Left kidney (tissue), 1 donor: ENCODE measurements at regions not wholly inside any gene's neighbourhood (a gene's known extent, or its start where the extent isn't known, plus 50 kb on each side); places are given as distances from the start of the nearest gene placed in this dataset.
"Not testable (repeated sequence)": the region's sequence is repeated elsewhere in the genome, so short reads cannot be mapped to it uniquely, and the experiment has no call there.

Experiments
- DNase-seq: peaks from one replicate; pipeline ENCODE4 v3.0.0-alpha.2; 2013

DNA sequence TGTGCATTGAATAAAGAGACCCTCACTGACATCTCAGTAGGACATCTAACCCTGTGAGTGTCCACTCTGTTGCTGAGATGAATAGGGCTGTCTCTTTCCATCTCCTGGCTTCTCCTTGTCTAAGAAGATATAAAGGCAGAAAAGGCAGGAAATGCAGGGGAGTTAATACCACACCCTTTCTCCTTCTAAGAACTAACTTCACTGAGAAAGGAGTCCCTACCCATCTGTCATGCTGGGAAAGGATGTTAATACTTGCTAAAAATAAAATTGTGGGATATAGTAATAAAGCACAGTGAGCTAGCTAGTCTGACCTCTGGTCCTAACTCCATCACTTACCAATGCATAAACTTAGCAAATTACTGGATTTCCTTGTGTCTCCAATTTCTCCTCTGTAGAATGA is 213.9 kb upstream of the FIGN start:
- no peak for DNase-seq

DNA sequence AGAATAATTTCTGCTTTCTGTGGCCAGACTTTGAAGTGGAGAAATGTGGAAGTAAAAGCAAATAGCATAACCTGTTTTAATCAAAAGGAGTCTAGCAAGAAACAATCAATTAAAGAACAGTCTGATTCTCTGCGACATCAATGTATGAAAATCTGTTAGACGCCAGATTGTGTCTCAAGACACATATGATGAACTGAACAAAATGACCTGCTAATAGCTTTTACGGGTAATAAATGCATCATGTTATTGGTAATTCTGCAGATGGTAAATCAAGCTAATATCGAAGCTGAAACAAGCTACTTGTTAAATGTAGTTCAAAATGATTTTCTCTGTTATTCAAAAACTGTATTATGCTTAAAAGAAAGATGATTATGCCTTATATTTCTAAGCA is 208.5 kb upstream of the FIGN start:
- DNase-seq: no peak

GRCh38 chr2:163943403-163944346 is 207.9 kb upstream of the FIGN start:
- DNase-seq: no peak

DNA sequence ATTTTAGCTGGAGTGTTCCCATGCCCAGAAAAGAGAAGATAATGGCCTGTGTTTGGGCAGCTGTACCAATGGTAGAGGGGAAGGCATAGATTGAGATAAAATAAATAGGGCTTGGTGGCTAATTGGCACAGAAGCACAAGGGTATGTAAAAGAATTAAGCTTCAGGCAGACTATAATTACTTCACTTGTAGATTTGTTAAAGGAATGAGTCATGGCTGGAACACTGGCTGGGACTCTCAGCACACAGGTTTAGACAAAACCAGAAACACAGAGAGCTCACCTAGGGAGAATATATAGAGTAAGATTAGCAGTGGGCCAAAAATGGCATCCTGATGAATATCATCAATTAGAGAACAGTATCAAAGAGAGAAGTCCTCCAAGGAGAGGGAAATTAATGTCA is 198.3 kb upstream of the FIGN start:
- no peak for DNase-seq

GRCh38 chr2:163919717-163920116 is 183.9 kb upstream of the FIGN start:
- DNase-seq: no peak

DNA sequence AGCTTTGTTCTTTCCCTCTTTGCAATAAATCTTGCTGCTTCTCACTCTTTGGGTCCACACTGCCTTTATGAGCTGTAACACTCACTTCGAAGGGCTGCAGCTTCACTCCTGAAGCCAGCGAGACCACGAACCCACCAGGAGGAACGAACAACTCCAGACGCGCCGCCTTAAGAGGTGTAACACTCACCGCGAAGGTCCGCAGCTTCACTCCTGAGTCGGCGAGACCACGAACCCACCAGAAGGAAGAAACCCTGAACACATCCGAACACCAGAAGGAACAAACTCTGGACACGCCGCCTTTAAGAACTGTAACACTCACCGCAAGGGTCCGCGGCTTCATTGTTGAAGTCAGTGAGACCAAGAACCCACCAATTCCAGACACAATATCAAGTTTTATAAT is 178.7 kb upstream of the FIGN start:
- DNase-seq: not testable (repeated sequence)

GRCh38 chr2:163913532-163913944 is 177.7 kb upstream of the FIGN start:
- not testable (repeated sequence) for DNase-seq

DNA sequence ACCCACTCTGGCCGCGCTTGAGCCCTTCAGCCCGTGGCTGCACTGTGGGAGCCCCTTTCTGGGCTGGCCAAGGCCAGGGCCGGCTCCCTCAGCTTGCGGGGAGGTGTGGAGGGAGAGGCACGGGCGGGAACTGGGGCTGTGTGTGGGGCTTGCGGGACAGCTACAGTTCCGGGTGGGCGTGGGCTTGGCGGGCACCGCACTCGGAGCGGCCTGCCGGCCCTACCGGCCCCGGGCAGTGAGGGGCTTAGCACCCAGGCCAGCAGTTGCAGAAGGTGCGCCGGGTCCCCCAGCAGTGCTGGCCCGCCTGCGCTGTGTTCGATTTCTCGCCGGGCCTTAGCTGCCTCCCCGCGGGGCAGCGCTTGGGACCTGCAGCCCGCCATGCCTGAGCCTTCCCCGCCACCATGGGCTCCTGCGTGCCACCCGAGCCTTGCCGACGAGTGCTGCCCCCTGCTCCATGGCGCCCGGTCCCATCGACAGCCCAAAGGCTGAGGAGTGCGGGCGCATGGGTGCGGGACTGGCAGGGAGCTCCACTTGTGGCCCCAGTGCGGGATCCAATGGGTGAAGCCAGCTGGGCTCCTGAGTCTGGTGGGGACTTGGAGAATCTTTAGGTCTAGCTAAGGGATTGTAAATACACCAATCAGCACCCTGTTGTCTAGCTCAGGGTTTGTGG is 173.7 kb upstream of the FIGN start:
- DNase-seq: no peak

GRCh38 chr2:163906410-163906809 is 170.6 kb upstream of the FIGN start:
- no peak for DNase-seq

GRCh38 chr2:163897799-163898198 is 162.0 kb upstream of the FIGN start:
- DNase-seq: no peak

- DNase-seq: not testable (repeated sequence)
Observed at GRCh38 chr2:163893444-163893843, 157.6 kb upstream of the FIGN start.

DNA sequence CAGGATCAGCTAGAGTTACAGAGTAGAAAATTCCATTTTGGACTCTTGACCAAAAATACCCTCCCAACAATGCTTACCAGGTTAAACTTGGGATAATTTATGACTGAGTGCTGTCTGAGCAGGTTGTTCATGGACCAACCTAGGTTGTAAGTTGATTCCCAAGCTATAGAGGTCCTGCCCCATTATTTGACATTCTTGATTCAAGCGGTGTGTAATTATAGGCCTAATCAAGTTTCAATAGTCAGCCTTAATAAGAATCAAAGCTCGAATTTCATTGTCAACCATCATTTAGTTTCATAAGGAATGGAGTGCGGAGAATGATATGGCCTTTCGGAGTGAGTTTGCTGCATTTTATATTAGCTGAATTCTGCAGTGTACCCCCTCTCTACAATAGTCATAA is 152.8 kb upstream of the FIGN start:
- no peak for DNase-seq

GRCh38 chr2:163887182-163887581 is 151.4 kb upstream of the FIGN start:
- no peak for DNase-seq

- DNase-seq: no peak
Observed at GRCh38 chr2:163884416-163884815, 148.6 kb upstream of the FIGN start.

DNA sequence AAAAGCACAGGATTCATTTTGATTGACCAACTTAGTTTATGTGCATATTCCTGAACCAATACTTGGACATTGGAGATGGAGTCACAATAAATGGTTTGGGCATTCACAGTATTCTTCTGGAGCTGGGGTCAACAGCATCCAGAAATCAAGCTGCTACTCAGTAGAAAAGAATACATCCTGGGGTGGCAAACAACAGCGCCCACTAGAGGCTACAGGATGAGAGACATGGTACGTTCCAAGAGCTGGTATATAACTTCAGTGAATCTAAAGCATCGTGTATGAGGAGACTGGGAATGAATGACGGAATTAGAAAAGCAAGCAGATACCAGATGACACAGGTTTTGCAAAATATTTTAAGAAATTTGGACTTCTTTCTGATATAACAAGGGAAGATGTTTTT is 142.9 kb upstream of the FIGN start:
- no peak for DNase-seq

DNA sequence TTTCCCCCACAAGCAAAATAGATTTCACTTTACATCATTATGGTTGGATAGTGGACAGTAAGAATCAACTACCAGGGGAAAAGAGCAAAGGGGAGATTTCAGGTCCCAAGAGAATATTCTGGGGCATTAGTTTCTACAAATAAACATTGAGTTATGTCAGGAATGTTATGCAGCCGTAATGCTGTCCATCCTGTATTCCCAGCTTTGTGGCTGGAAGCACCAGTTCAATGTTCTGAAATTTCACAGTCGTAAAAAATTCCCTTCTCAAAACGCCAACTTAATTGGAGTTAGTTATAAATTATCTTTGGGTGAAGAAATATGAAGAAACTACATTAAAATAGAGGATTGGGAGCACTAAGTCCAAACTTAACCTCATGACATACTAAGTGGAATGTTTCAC is 141.5 kb upstream of the FIGN start:
- DNase-seq: peak; percentile 46

- no peak for DNase-seq
Observed at GRCh38 chr2:163863073-163863472, 127.3 kb upstream of the FIGN start.

DNA sequence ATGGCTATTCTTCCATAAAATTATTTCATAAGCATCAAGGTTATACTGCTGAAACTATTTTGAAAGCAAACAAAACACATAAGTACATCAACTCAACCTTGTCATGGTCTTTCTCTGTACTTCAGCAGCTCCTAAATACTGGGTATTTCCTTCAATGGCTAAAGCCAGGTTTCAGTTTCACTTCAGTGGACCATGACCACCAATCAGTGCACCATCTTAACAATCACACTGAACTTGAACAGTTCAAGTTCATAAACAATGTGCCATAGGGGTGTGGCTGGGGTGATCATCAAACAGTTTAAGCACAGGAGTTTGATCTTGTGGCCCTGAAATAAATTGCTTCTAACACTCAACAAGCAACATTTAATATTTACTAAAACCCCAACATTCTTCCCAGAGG is 124.1 kb upstream of the FIGN start:
- no peak for DNase-seq

DNA sequence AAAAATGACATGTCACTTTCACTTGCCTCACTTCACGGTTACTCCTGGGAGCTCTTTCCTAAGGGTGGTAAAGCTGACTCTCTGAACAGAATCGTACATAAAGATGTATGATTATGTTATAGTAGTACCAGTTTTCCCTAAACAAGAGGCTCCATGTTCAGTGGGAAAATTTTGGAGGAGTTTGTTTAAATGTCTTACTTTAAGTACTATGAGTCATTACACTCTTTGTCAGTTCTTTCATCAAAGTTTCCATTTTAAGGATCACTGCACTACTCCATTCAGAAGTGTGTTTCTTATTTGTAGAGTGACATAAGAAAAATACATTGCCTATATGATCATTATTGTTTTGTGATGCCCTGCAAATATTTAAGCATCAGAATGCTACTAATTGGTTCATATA is 121.1 kb upstream of the FIGN start:
- DNase-seq: no peak

DNA sequence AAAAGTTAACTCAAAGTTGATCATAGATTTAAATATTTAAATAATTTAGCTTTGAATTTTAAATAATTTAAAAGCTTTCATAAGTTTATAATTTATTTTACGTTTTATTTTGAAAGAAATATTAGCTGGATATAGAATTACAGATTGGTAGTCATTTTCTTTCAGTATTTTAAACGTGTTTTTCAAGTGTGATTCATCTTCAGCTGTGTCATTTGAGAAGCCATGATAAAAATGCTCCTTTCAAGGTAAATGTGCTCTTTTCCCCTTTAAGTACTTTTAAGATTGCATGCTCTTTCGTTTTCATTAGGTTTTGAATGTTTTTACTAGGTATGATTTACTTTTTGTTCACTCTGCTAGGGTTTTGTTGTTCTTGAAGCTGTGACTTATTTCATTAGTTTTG is 116.8 kb upstream of the FIGN start:
- DNase-seq: no peak

DNA sequence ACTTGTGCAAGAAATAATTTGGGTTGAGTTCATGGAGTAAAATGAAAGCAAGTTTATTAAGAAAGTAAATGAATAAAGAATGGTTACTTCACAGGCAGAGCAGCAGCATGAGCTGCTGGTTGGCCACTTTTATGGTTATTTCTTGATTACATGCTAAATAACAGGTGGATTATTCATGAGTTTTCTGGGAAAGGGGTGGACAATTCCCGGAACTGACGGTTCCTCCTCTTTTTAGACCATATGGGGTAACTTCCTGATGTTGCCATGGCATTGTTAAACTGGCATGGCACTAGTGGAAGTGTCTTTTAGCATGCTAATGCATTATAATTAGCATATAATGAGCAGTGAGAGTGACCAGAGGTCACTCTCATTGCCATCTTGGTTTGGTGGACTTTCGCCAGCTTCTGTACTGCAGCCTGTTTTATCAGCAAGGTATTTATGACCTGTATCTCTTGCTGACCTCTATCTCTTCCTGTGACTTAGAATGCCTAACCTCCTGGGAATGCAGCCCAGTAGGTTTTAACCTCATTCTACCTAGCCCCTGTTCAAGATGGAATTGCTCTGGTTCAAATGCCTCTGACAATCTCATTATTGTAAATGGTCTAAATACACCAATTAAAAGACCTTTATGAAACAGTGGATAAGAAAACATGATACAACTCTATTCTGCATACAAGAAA is 114.1 kb upstream of the FIGN start:
- no peak for DNase-seq

GRCh38 chr2:163838890-163839289 is 103.1 kb upstream of the FIGN start:
- DNase-seq: no peak

- no peak for DNase-seq
Observed at GRCh38 chr2:163836167-163836566, 100.4 kb upstream of the FIGN start.
